ENCODE measurements at regions not wholly inside any gene's neighbourhood (a gene's known extent, or its start where the extent isn't known, plus 50 kb on each side); places are given as distances from the start of the nearest gene placed in this dataset.
"Not testable (repeated sequence)": the region's sequence is repeated elsewhere in the genome, so short reads cannot be mapped to it uniquely, and the experiment has no call there.

GRCh38 chr12:97005174-97005573 lies 98.1 kb downstream of the NEDD1 start:
- DNase-seq: no peak

- DNase-seq: no peak
Measured at GRCh38 chr12:97005646-97006045, 98.6 kb downstream of the NEDD1 start.

- DNase-seq: no peak
Measured at GRCh38 chr12:97006585-97006984, 99.5 kb downstream of the NEDD1 start.

- no peak for DNase-seq
Measured at GRCh38 chr12:97016163-97016562, 109.1 kb downstream of the NEDD1 start.

GRCh38 chr12:97017213-97017612 lies 110.2 kb downstream of the NEDD1 start:
- no peak for DNase-seq

GRCh38 chr12:97022536-97023230 lies 115.6 kb downstream of the NEDD1 start:
- no peak for DNase-seq

- DNase-seq: no peak
Measured at GRCh38 chr12:97024393-97024792, 117.3 kb downstream of the NEDD1 start.

GRCh38 chr12:97026901-97027300 lies 119.8 kb downstream of the NEDD1 start:
- no peak for DNase-seq

GRCh38 chr12:97027482-97027881 lies 120.4 kb downstream of the NEDD1 start:
- DNase-seq: no peak

GRCh38 chr12:97038131-97038530 lies 131.1 kb downstream of the NEDD1 start:
- no peak for DNase-seq

GRCh38 chr12:97038834-97039233 lies 131.8 kb downstream of the NEDD1 start:
- no peak for DNase-seq

- no peak for DNase-seq
Measured at GRCh38 chr12:97046901-97047300, 139.8 kb downstream of the NEDD1 start.

- DNase-seq: no peak
Measured at GRCh38 chr12:97047361-97047760, 140.3 kb downstream of the NEDD1 start.

GRCh38 chr12:97048421-97049035 lies 141.5 kb downstream of the NEDD1 start:
- no peak for DNase-seq

GRCh38 chr12:97050509-97050908 lies 143.5 kb downstream of the NEDD1 start:
- DNase-seq: no peak

GRCh38 chr12:97051341-97051740 lies 144.3 kb downstream of the NEDD1 start:
- DNase-seq: no peak

GRCh38 chr12:97061171-97061570 lies 154.1 kb downstream of the NEDD1 start:
- DNase-seq: no peak

GRCh38 chr12:97063292-97063935 lies 156.4 kb downstream of the NEDD1 start:
- DNase-seq: no peak

GRCh38 chr12:97075161-97075933 lies 168.3 kb downstream of the NEDD1 start:
- DNase-seq: no peak

- no peak for DNase-seq
Measured at GRCh38 chr12:97075934-97076630, 169.0 kb downstream of the NEDD1 start.

GRCh38 chr12:97076912-97077311 lies 169.9 kb downstream of the NEDD1 start:
- DNase-seq: not testable (repeated sequence)

- no peak for DNase-seq
Measured at GRCh38 chr12:97082029-97082428, 175.0 kb downstream of the NEDD1 start.

- no peak for DNase-seq
Measured at GRCh38 chr12:97093187-97093683, 186.2 kb downstream of the NEDD1 start.
